ENCODE measurements at regions not wholly inside any gene's neighbourhood (a gene's known extent, or its start where the extent isn't known, plus 50 kb on each side); places are given as distances from the start of the nearest gene placed in this dataset.

DNA sequence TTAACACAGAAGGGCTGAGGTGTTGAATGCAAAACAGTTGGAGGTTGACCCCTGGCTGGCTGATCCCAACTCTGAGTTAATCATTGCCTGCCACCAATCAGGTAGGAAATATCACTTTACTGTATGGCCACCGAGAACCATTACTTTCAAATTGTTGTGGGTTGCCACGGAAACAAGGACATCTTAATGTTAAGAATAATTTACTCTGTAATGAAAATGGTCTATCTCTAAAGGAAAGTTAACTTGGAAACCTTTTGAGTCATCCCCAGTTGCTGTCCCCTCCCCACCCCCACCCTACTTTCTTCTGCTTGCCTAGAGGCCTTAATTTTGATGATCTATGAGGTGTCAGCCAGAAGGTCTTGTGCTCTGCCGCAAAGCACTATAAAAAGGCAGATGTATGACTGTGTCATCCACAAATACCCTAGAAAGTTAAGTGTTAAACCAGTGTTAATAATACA lies 78.7 kb upstream of the SNRK start:
- Histone ChIP-seq H3K4me1 (ENCODE audit: control insufficient read depth in 1 of 2, insufficient read depth in 1 of 2, low read depth in 1 of 2, low read length in 1 of 2) (no peaks in the 10 kb centered on the region), H3K4me3 (ENCODE audit: low read depth in 1 of 2, low read length in 1 of 2) (no peak overlapping the region), H3K27me3 (no peaks in the 10 kb centered on the region), H3K36me3 (no peaks in the 10 kb centered on the region), H3K27ac (no peak overlapping the region), H3K9me3 (no peaks in the 10 kb centered on the region)
- TF ChIP-seq, protein P1, sequence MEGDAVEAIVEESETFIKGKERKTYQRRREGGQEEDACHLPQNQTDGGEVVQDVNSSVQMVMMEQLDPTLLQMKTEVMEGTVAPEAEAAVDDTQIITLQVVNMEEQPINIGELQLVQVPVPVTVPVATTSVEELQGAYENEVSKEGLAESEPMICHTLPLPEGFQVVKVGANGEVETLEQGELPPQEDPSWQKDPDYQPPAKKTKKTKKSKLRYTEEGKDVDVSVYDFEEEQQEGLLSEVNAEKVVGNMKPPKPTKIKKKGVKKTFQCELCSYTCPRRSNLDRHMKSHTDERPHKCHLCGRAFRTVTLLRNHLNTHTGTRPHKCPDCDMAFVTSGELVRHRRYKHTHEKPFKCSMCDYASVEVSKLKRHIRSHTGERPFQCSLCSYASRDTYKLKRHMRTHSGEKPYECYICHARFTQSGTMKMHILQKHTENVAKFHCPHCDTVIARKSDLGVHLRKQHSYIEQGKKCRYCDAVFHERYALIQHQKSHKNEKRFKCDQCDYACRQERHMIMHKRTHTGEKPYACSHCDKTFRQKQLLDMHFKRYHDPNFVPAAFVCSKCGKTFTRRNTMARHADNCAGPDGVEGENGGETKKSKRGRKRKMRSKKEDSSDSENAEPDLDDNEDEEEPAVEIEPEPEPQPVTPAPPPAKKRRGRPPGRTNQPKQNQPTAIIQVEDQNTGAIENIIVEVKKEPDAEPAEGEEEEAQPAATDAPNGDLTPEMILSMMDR (IDR thresholded peaks at IDR 0.05) = no peak

DNA sequence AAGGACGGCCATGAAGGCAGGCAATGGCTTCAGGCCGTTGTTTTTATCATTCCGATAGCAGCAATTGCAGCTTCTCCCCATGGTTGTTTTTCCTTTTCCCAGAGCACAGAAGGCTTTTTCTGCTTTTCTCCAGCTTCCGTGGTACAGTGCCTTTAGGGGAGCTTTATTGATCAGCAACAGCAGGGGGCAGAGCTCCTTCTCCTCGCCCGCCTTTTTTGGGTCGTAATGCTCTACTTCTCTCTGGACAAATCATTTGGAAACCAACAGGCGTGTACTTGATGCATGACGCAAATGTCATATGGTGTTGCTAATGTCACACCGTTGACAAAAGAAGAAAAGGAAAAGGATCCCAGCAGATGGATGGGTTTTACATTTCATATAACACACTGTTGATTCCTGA lies 79.7 kb upstream of the SNRK start:
- H3K4me1 ChIP-seq (ENCODE audit: control insufficient read depth in 1 of 2, insufficient read depth in 1 of 2, low read depth in 1 of 2, low read length in 1 of 2) = no peaks in the 10 kb centered on the region
- no peak overlapping the region for H3K27ac ChIP-seq
- H3K9me3 ChIP-seq = no peaks in the 10 kb centered on the region
- H3K27me3 ChIP-seq = no peaks in the 10 kb centered on the region
- TF ChIP-seq, protein P1 (IDR thresholded peaks at IDR 0.05) = no peak
- no peaks in the 10 kb centered on the region for H3K36me3 ChIP-seq
- H3K4me3 ChIP-seq (ENCODE audit: low read depth in 1 of 2, low read length in 1 of 2) = no peak overlapping the region

DNA sequence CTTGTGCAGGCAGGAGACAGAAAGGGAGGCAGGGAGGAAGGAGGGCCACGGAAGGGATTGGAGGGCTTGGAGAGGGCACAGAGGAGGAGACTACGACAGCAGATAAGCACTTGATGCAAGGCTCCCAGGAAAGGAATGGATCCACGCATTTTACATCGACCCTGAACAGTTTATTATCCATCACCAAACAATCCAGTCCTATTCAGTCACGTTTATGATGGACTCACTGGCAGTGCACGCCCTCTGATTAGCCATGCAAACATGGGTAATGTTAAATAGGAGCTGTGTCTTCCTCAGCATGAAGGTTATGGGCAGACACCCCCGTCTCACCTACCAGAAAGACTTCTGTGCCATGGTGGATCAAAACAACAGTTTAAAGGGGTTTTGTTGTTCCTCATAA lies 80.2 kb upstream of the SNRK start:
- Histone ChIP-seq H3K36me3 (no peaks in the 10 kb centered on the region), H3K9me3 (no peaks in the 10 kb centered on the region), H3K4me3 (ENCODE audit: low read depth in 1 of 2, low read length in 1 of 2) (no peak overlapping the region), H3K27ac (no peak overlapping the region), H3K27me3 (no peaks in the 10 kb centered on the region), H3K4me1 (ENCODE audit: control insufficient read depth in 1 of 2, insufficient read depth in 1 of 2, low read depth in 1 of 2, low read length in 1 of 2) (no peaks in the 10 kb centered on the region)
- TF ChIP-seq, protein P1 (IDR thresholded peaks at IDR 0.05) = no peak

DNA sequence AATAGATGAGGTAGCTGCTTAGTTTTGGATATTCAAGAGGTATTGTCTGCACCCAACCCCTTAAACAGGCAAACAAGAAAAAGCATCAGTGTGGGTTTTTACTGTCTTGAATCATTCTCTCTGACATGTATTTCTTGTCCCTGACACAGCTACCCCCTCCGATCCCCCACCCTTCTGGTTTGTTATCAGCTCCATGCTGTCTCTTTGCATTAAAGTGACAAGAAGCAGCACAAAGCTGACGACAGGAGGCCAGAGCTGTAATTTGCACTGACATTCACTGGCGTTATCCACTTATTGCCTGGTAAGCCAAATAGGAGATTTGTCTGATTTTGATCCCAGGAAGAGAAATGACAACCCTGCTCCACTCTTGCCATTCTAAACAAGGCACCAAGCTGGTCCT lies 83.3 kb upstream of the SNRK start:
- Histone ChIP-seq H3K4me3 (ENCODE audit: low read depth in 1 of 2, low read length in 1 of 2) (no peak overlapping the region), H3K27me3 (no peaks in the 10 kb centered on the region), H3K9me3 (no peaks in the 10 kb centered on the region), H3K4me1 (ENCODE audit: control insufficient read depth in 1 of 2, insufficient read depth in 1 of 2, low read depth in 1 of 2, low read length in 1 of 2) (no peaks in the 10 kb centered on the region), H3K27ac (no peak overlapping the region), H3K36me3 (no peaks in the 10 kb centered on the region)
- TF ChIP-seq, protein P1 (IDR thresholded peaks at IDR 0.05) = no peak

DNA sequence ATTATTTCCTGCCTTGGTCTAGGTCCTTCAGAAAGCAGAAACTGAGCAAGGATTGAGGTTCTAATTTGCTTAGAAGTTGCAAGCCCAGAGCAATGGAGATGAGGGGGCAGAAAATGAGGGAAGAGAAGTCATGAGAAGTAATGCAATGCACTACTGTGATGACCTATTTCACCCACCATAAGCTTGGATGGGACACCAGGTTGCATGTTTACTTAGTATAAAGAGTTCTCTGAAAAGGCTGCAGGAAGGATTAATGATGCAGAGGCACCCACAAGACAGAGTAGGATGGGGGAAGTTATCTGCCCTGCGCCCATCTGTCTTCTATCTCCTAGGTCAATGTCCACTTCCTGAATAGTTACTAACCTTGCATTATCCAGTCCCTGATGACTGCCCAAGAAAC lies 84.8 kb upstream of the SNRK start:
- Histone ChIP-seq H3K27me3 (no peaks in the 10 kb centered on the region), H3K4me3 (ENCODE audit: low read depth in 1 of 2, low read length in 1 of 2) (no peak overlapping the region), H3K36me3 (no peaks in the 10 kb centered on the region), H3K4me1 (ENCODE audit: control insufficient read depth in 1 of 2, insufficient read depth in 1 of 2, low read depth in 1 of 2, low read length in 1 of 2) (no peaks in the 10 kb centered on the region), H3K9me3 (no peaks in the 10 kb centered on the region), H3K27ac (no peak overlapping the region)
- TF ChIP-seq, protein P1 (IDR thresholded peaks at IDR 0.05) = no peak

All from neutrophil (primary cell).